Stimulated activated CD4-positive, alpha-beta T cell treated with anti-CD3 and anti-CD28 coated beads, Interleukin-4, amount 100 ng/mL, for 24 hours (primary cell): ENCODE measurements at regions not wholly inside any gene's neighbourhood (a gene's known extent, or its start where the extent isn't known, plus 50 kb on each side); places are given as distances from the start of the nearest gene placed in this dataset.

Source experiments
- DNase-seq: peaks from one replicate; pipeline ENCODE4 v3.0.0-alpha.2; 2020

- DNase-seq = no peak
Measured at GRCh38 chr11:116233561-116233960, 539.2 kb downstream of the BUD13 start.

GRCh38 chr11:116232364-116232828 lies 540.4 kb downstream of the BUD13 start:
- DNase-seq = no peak

GRCh38 chr11:116231543-116231942 lies 541.2 kb downstream of the BUD13 start:
- DNase-seq = no peak

- no peak for DNase-seq
Measured at GRCh38 chr11:116230438-116230837, 542.3 kb downstream of the BUD13 start.

GRCh38 chr11:116229236-116229970 lies 543.4 kb downstream of the BUD13 start:
- DNase-seq = no peak

- DNase-seq = no peak
Measured at GRCh38 chr11:116226731-116227130, 546.1 kb downstream of the BUD13 start.

GRCh38 chr11:116225784-116226585 lies 546.8 kb downstream of the BUD13 start:
- DNase-seq = no peak

- DNase-seq = no peak
Measured at GRCh38 chr11:116225236-116225635, 547.6 kb downstream of the BUD13 start.

- no peak for DNase-seq
Measured at GRCh38 chr11:116224889-116225200, 547.9 kb downstream of the BUD13 start.

GRCh38 chr11:116224154-116224888 lies 548.5 kb downstream of the BUD13 start:
- peak; percentile 32 for DNase-seq

- DNase-seq = no peak
Measured at GRCh38 chr11:116221351-116221750, 551.4 kb downstream of the BUD13 start.

GRCh38 chr11:116219171-116219635 lies 553.6 kb downstream of the BUD13 start:
- DNase-seq = no peak

- DNase-seq = no peak
Measured at GRCh38 chr11:116217441-116217840, 555.3 kb downstream of the BUD13 start.

- no peak for DNase-seq
Measured at GRCh38 chr11:116217006-116217405, 555.8 kb downstream of the BUD13 start.

GRCh38 chr11:116215471-116216113 lies 557.2 kb downstream of the BUD13 start:
- DNase-seq = no peak

GRCh38 chr11:116211147-116211546 lies 561.6 kb downstream of the BUD13 start:
- DNase-seq = no peak

- no peak for DNase-seq
Measured at GRCh38 chr11:116210663-116211062, 562.1 kb downstream of the BUD13 start.

- DNase-seq = no peak
Measured at GRCh38 chr11:116209255-116209654, 563.5 kb downstream of the BUD13 start.

- DNase-seq = no peak
Measured at GRCh38 chr11:116207421-116208141, 565.2 kb downstream of the BUD13 start.

- no peak for DNase-seq
Measured at GRCh38 chr11:116207019-116207418, 565.8 kb downstream of the BUD13 start.

- no peak for DNase-seq
Measured at GRCh38 chr11:116202922-116203321, 569.9 kb downstream of the BUD13 start.

GRCh38 chr11:116200564-116200963 lies 572.2 kb downstream of the BUD13 start:
- DNase-seq = no peak
